Mesendoderm (in vitro differentiated cells): ENCODE measurements at regions not wholly inside any gene's neighbourhood (a gene's known extent, or its start where the extent isn't known, plus 50 kb on each side); places are given as distances from the start of the nearest gene placed in this dataset.
"Not testable (repeated sequence)": the region's sequence is repeated elsewhere in the genome, so short reads cannot be mapped to it uniquely, and the experiment has no call there.

Experiments
- DNase-seq: peaks from one replicate; pipeline ENCODE4 v3.0.0; 2013
- H2AK5ac ChIP-seq: 2 replicates; pipeline ENCODE4 v1.6.1; 2013; ENCODE audit warnings: low read length, inconsistent platforms
- H2BK120ac ChIP-seq: 2 replicates; pipeline ENCODE4 v1.6.1; 2013; ENCODE audit warnings: low read depth, mild to moderate bottlenecking, low read length, moderate library complexity, mixed read lengths
- H2BK15ac ChIP-seq: replicated peaks from 2 replicates; pipeline ENCODE4 v1.6.1; 2013; ENCODE audit warnings: low read depth, mild to moderate bottlenecking, moderate library complexity
- H2BK5ac ChIP-seq: 2 replicates; pipeline ENCODE4 v1.6.1; 2013; ENCODE audit warnings: low read length, inconsistent platforms
- H3K18ac ChIP-seq: 2 replicates; pipeline ENCODE4 v1.6.1; 2013; ENCODE audit warnings: mild to moderate bottlenecking, low read length, mixed read lengths
- H3K23ac ChIP-seq: one replicate; pipeline ENCODE4 v1.6.1; 2013; ENCODE audit warnings: low read length
- H3K27ac ChIP-seq: 2 replicates; pipeline ENCODE4 v1.5.1; 2013; ENCODE audit warnings: low read depth, mild to moderate bottlenecking, inconsistent platforms, low read length, moderate library complexity
- H3K27me3 ChIP-seq: 2 replicates; pipeline ENCODE4 v1.6.1; 2013; ENCODE audit warnings: low read length, control low read depth, mild to moderate bottlenecking, inconsistent platforms; ENCODE audit not compliant: insufficient read depth, poor library complexity
- H3K36me3 ChIP-seq: 2 replicates; pipeline ENCODE4 v1.6.1; 2013; ENCODE audit warnings: low read length, inconsistent platforms; ENCODE audit not compliant: control insufficient read depth, insufficient read depth
- H3K4ac ChIP-seq: one replicate; pipeline ENCODE4 v1.6.1; 2013; ENCODE audit warnings: low read depth, mild to moderate bottlenecking, low read length, moderate library complexity
- H3K4me1 ChIP-seq: 2 replicates; pipeline ENCODE4 v1.6.1; 2013; ENCODE audit warnings: low read depth, low read length, inconsistent platforms; ENCODE audit not compliant: control insufficient read depth
- H3K4me2 ChIP-seq: 2 replicates; pipeline ENCODE4 v1.6.1; 2013; ENCODE audit warnings: low read length
- H3K4me3 ChIP-seq: 2 replicates; pipeline ENCODE4 v1.5.1; 2013; ENCODE audit warnings: mild to moderate bottlenecking, low read length
- H3K56ac ChIP-seq: one replicate; pipeline ENCODE4 v1.6.1; 2013; ENCODE audit warnings: low read length
- H3K79me1 ChIP-seq: 2 replicates; pipeline ENCODE4 v1.6.1; 2013; ENCODE audit warnings: low read length, inconsistent platforms
- H3K79me2 ChIP-seq: 2 replicates; pipeline ENCODE4 v1.6.1; 2013; ENCODE audit warnings: mild to moderate bottlenecking, low read length; ENCODE audit not compliant: control insufficient read depth, insufficient read depth
- H3K9ac ChIP-seq: 2 replicates; pipeline ENCODE4 v1.6.1; 2013; ENCODE audit warnings: low read length, inconsistent platforms
- H4K5ac ChIP-seq: one replicate; pipeline ENCODE4 v1.6.1; 2013; ENCODE audit warnings: low read length
- H4K8ac ChIP-seq: one replicate; pipeline ENCODE4 v1.6.1; 2013; ENCODE audit warnings: low read depth, mild to moderate bottlenecking, control low read depth, low read length, moderate library complexity
- WGBS: extraction: QIAGEN DNeasy Blood & Tissue Kit; methylation state at CpG from one replicate; pipeline ENCODE4 v1.1.7; 2013; ENCODE audit warnings: low lambda C conversion rate, missing lambda C conversion rate; ENCODE audit not compliant: insufficient coverage; ENCODE audit errors: extremely low coverage; 5-methylcytosine and 5-hydroxymethylcytosine counted together

DNA sequence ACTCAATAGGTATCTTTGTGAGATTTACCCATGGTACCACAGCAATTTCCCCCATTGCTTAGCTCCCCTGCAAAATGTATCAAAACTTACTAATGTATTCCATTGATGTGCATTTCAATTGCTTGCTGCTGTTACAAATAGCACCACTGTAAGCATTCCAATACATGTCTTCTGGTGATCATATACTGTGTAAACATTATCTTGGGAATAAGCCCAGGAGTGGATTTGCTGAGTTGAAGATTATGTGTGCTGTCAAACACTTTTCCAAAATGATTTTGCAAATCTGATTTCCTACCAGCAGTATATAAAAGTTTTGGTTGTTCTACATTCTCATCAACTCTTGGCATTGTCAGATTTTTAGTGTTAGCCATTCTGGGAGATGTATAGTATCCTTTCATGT lies 141.0 kb upstream of the KCTD3 start:
- no peak overlapping the region for H4K5ac ChIP-seq
- H3K4ac ChIP-seq: no peak overlapping the region
- H3K23ac ChIP-seq: no peak overlapping the region
- no peak overlapping the region for H4K8ac ChIP-seq
- no peaks in the 10 kb centered on the region for H3K79me1 ChIP-seq
- no peak overlapping the region for H3K4me2 ChIP-seq
- no peak overlapping the region for H3K27ac ChIP-seq
- no peak overlapping the region for H3K4me3 ChIP-seq
- H2BK120ac ChIP-seq: no peak overlapping the region
- H2BK15ac ChIP-seq: no peak overlapping the region
- H3K18ac ChIP-seq: no peak overlapping the region
- no peak for DNase-seq
- H3K79me2 ChIP-seq: no peaks in the 10 kb centered on the region
- H2BK5ac ChIP-seq: no peak overlapping the region
- no peaks in the 10 kb centered on the region for H3K36me3 ChIP-seq
- H3K56ac ChIP-seq: no peak overlapping the region
- no peaks in the 10 kb centered on the region for H3K4me1 ChIP-seq
- no peaks in the 10 kb centered on the region for H3K27me3 ChIP-seq
- no peak overlapping the region for H3K9ac ChIP-seq
- H2AK5ac ChIP-seq: no peak overlapping the region

DNA sequence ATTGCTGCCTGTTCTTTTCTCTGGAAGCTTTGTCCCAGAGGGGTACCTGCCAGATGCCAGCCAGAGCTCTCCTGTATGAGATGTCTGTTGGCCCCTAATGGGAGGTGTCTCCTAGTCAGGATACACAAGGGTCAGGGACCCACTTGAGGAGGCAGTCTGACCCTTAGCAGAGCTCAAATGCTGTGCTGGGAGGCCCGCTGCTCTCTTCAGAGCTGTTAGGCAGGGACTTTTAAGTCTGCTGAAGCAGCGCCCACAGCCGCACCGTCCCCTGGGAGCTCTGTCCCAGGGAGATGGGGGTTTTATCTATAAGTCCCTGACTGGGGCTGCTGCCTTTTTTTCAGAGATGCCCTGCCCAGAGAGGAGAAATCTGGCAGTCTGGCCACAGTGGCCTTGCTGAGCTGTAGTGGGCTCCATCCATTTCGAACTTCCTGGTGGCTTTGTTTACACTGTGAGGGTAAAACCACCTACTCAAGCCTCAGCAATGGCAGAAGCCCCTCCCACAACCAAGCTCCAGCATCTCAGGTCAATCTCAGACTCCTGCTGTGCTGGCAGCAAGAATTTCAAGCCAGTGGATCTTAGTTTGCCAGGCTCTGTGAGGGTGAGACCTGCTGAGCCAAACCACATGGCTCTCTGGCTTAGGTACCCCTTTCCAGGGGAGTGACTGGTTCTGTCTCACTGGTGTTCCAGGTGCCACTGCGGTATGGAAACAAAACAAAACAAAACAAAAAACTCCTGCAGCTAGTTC lies 134.4 kb upstream of the KCTD3 start:
- peak; percentile 73 for DNase-seq
- H3K4ac ChIP-seq, H2BK15ac ChIP-seq, H2AK5ac ChIP-seq, H2BK120ac ChIP-seq, H3K4me1 ChIP-seq, H3K36me3 ChIP-seq, H3K27ac ChIP-seq, H3K18ac ChIP-seq, H2BK5ac ChIP-seq, H3K4me3 ChIP-seq, H4K8ac ChIP-seq, H3K27me3 ChIP-seq, H3K23ac ChIP-seq, H3K9ac ChIP-seq, H3K79me1 ChIP-seq, H4K5ac ChIP-seq, H3K4me2 ChIP-seq, H3K79me2 ChIP-seq, H3K56ac ChIP-seq: not testable (repeated sequence)
- WGBS: no CpG with 5 or more reads among the region's 6 CpGs

DNA sequence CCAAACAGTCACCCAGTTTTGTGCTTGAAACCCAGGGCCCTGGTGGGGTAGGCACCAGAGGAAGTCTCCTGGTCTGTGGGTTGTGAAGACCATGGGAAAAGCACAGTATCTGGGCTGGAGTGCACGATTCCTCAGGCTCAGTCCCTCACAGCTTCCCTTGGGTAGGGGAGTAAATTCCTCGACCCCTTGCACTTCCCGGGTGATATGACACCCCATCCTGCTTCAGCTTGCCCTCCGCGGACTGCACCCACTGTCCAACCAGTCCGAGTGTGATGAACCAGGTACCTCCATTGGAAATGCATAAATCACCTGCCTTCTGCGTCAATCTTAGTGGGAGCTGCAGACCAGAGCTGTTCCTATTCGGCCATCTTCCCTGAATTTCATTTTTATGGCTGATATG lies 133.9 kb upstream of the KCTD3 start:
- H3K4me3 ChIP-seq: no peak overlapping the region
- no peak overlapping the region for H2AK5ac ChIP-seq
- H4K8ac ChIP-seq: no peak overlapping the region
- no peak overlapping the region for H3K27ac ChIP-seq
- H2BK5ac ChIP-seq: no peak overlapping the region
- no peaks in the 10 kb centered on the region for H3K36me3 ChIP-seq
- H3K18ac ChIP-seq: no peak overlapping the region
- H2BK120ac ChIP-seq: no peak overlapping the region
- H3K23ac ChIP-seq: no peak overlapping the region
- no peak overlapping the region for H3K4ac ChIP-seq
- no peak overlapping the region for H4K5ac ChIP-seq
- DNase-seq: no peak
- H3K27me3 ChIP-seq: no peaks in the 10 kb centered on the region
- no peaks in the 10 kb centered on the region for H3K4me1 ChIP-seq
- no CpG with 5 or more reads among the region's 8 CpGs for WGBS
- no peaks in the 10 kb centered on the region for H3K79me2 ChIP-seq
- no peak overlapping the region for H2BK15ac ChIP-seq
- no peak overlapping the region for H3K4me2 ChIP-seq
- no peak overlapping the region for H3K9ac ChIP-seq
- H3K56ac ChIP-seq: no peak overlapping the region
- no peaks in the 10 kb centered on the region for H3K79me1 ChIP-seq

DNA sequence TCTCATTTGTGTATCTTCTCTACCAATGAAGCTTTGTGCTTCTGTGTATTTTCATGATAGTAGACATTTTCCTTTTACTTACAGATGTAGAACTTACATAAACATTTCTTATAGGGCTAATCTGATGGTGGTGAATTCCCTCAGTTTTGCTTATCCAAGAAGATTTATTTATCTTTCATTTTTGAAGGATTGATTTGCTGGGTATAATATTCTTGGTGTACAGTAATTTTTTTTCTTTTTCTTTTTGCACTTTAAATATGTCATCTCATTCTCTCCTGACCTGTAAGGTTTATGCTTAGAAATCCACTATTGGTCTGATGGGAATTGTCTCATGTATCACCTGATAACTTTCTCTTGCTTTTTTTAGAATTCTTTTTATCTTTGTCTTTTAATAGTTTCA lies 127.6 kb upstream of the KCTD3 start:
- H2AK5ac ChIP-seq: no peak overlapping the region
- no peaks in the 10 kb centered on the region for H3K79me1 ChIP-seq
- H3K18ac ChIP-seq: no peak overlapping the region
- no peak overlapping the region for H3K23ac ChIP-seq
- H4K8ac ChIP-seq: no peak overlapping the region
- H3K4me2 ChIP-seq: no peak overlapping the region
- H3K56ac ChIP-seq: no peak overlapping the region
- no peak overlapping the region for H2BK120ac ChIP-seq
- DNase-seq: no peak
- H3K4ac ChIP-seq: no peak overlapping the region
- no peak overlapping the region for H2BK5ac ChIP-seq
- no peak overlapping the region for H2BK15ac ChIP-seq
- no peaks in the 10 kb centered on the region for H3K36me3 ChIP-seq
- no peaks in the 10 kb centered on the region for H3K4me1 ChIP-seq
- H3K27ac ChIP-seq: no peak overlapping the region
- no peaks in the 10 kb centered on the region for H3K79me2 ChIP-seq
- H3K27me3 ChIP-seq: no peaks in the 10 kb centered on the region
- H3K4me3 ChIP-seq: no peak overlapping the region
- H4K5ac ChIP-seq: no peak overlapping the region
- H3K9ac ChIP-seq: no peak overlapping the region

DNA sequence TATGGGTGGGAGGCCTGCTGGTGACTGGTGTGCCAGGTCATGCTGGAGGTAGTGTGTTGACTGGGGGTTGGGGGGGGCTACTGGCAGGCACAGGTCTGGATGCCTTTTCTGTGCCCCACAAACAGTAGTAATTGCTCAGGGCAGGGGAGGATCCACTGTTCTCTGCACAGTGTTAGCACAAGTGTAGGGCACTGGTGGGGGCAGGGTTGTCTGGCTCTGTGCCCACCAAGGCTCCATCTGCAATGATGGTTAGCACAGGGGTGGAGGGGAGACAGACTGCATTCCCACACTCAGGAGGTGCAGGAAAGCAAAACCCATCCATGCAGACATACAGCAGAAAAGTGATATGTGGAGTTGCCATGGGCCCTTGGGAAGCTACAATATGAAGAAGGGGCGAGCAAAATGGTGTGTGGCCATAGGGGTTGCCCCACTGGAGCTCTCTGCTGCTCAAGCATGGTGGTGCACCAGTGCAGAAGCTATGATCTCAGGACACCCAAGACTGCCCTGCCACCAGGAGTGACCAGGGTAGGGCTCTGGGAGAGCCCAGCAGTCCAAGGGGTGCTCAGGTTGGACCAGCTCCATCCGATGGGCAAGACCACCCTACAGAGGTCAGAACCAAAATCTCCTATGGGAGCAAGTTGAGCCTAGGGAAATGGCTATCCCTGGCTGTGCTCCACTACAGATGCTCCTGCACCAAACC lies 122.2 kb upstream of the KCTD3 start:
- no peak overlapping the region for H3K23ac ChIP-seq
- H3K79me2 ChIP-seq: no peaks in the 10 kb centered on the region
- no peaks in the 10 kb centered on the region for H3K27me3 ChIP-seq
- H2BK120ac ChIP-seq: no peak overlapping the region
- H3K79me1 ChIP-seq: no peaks in the 10 kb centered on the region
- no peak overlapping the region for H3K27ac ChIP-seq
- H2BK15ac ChIP-seq: no peak overlapping the region
- no peak overlapping the region for H2AK5ac ChIP-seq
- no peak for DNase-seq
- no peak overlapping the region for H3K4ac ChIP-seq
- no peak overlapping the region for H3K18ac ChIP-seq
- no peak overlapping the region for H4K5ac ChIP-seq
- no CpG with 5 or more reads among the region's 2 CpGs for WGBS
- no peak overlapping the region for H3K9ac ChIP-seq
- H3K4me2 ChIP-seq: no peak overlapping the region
- H3K56ac ChIP-seq: no peak overlapping the region
- H4K8ac ChIP-seq: no peak overlapping the region
- H3K4me1 ChIP-seq: no peaks in the 10 kb centered on the region
- no peaks in the 10 kb centered on the region for H3K36me3 ChIP-seq
- no peak overlapping the region for H2BK5ac ChIP-seq
- no peak overlapping the region for H3K4me3 ChIP-seq

DNA sequence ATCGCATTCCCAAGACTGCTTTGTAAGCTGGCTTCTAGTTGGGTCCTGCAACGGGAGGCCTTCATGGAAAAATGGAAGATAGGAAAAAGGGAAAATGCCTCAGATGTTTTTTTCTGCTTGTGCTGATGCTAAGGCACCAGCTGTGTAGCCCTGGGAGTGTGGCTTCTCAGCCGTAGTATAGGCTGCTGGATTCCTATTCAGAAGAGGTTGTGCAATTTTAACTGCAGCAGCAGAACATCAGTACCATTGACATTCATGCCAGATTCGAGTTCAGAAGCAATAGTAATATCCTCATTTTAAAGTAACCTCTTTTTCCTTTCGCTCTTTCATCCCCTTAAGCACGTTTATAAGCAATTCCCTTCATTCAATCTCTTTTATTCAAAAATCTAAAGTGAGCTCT lies 119.1 kb upstream of the KCTD3 start:
- H2BK15ac ChIP-seq, H3K56ac ChIP-seq, H3K4me1 ChIP-seq, H3K18ac ChIP-seq, H3K4me3 ChIP-seq, H3K79me2 ChIP-seq, H3K9ac ChIP-seq, DNase-seq, H3K27ac ChIP-seq, H2BK5ac ChIP-seq, H3K4ac ChIP-seq, H3K23ac ChIP-seq, H3K27me3 ChIP-seq, H3K36me3 ChIP-seq, H3K4me2 ChIP-seq, H2AK5ac ChIP-seq, H2BK120ac ChIP-seq, H4K5ac ChIP-seq, H3K79me1 ChIP-seq, H4K8ac ChIP-seq: not testable (repeated sequence)
- no CpG with 5 or more reads among the region's 6 CpGs for WGBS
